HEK293 (cell line): ENCODE measurements at regions not wholly inside any gene's neighbourhood (a gene's known extent, or its start where the extent isn't known, plus 50 kb on each side); places are given as distances from the start of the nearest gene placed in this dataset.

ENCODE experiments used
- CTCF ChIA-PET: fragments of 350-600 bp; formaldehyde crosslinking; extraction: SDS; loops from one replicate; lab custom pipeline; 2021; ENCODE audit warnings: antibody characterized with exemption; lab: Yijun Ruan, JAX
- POLR2A ChIA-PET: fragments of 300-600 bp; formaldehyde crosslinking; extraction: SDS; loops from one replicate; lab custom pipeline; 2020; ENCODE audit warnings: antibody characterized with exemption, inconsistent platforms; lab: Yijun Ruan, JAX
- H3K27ac ChIP-seq: fragments of 200-500 bp; sonication (Bioruptor generic); 2 replicates; pipeline ENCODE4 v1.5.1; 2014; ENCODE audit warnings: low read depth, low read length, control low read depth, inconsistent platforms; ENCODE audit errors: extremely low read depth
- H3K36me3 ChIP-seq, 2 experiments: fragments of 200-500 bp in 1 of 2; sonication (Bioruptor generic) in 1 of 2; 1 replicate in 1 of 2; 2 replicates in 1 of 2; pipeline ENCODE4 v1.5.1; 2014 to 2017; ENCODE audit warnings: inconsistent platforms in 2 of 2, low read length in 2 of 2; ENCODE audit not compliant: control insufficient read depth in 2 of 2, insufficient read depth in 1 of 2
- H3K4me1 ChIP-seq: fragments of 200-500 bp; sonication (Bioruptor generic); 2 replicates; pipeline ENCODE4 v1.5.1; 2014; ENCODE audit warnings: mild to moderate bottlenecking, low read length, inconsistent platforms; ENCODE audit not compliant: control insufficient read depth, insufficient read depth
- H3K4me3 ChIP-seq: 2 replicates; pipeline ENCODE4 v1.5.1; 2011; ENCODE audit warnings: low read depth, mild to moderate bottlenecking, control low read depth, low read length, moderate library complexity
- H3K9me3 ChIP-seq: fragments of 200-500 bp; sonication (Bioruptor generic); 2 replicates; pipeline ENCODE4 v1.5.1; 2014; ENCODE audit warnings: low read depth, low read length, inconsistent platforms; ENCODE audit not compliant: control insufficient read depth, insufficient read depth
- OSR2 ChIP-seq: fragments of 450-650 bp; formaldehyde crosslinking; IDR thresholded peaks from 2 replicates; pipeline ENCODE4 v1.5.1; 2016; ENCODE audit warnings: missing biosample characterization, missing genetic modification characterization
- SETDB1 ChIP-seq: IDR thresholded peaks from one replicate; pipeline ENCODE4 v1.6.1; 2017; ENCODE audit warnings: mild to moderate bottlenecking, low read length, moderate library complexity, mixed read lengths; ENCODE audit not compliant: insufficient read length
- ZFP41 ChIP-seq: fragments of 450-650 bp; formaldehyde crosslinking; IDR thresholded peaks from 2 replicates; pipeline ENCODE4 v1.5.1; 2016; ENCODE audit warnings: missing biosample characterization, missing genetic modification characterization, borderline replicate concordance
- ZNF202 ChIP-seq: fragments of 450-650 bp; formaldehyde crosslinking; IDR thresholded peaks from 2 replicates; pipeline ENCODE4 v1.5.1; 2016; ENCODE audit warnings: missing biosample characterization, missing genetic modification characterization, borderline replicate concordance
- ZNF223 ChIP-seq: fragments of 450-650 bp; formaldehyde crosslinking; IDR thresholded peaks from 2 replicates; pipeline ENCODE4 v1.5.1; 2016; ENCODE audit warnings: missing biosample characterization, missing genetic modification characterization
- ZNF302 ChIP-seq: fragments of 450-650 bp; formaldehyde crosslinking; IDR thresholded peaks from 2 replicates; pipeline ENCODE4 v1.5.1; 2016; ENCODE audit warnings: missing biosample characterization, missing genetic modification characterization, low read depth
- ZNF311 ChIP-seq: fragments of 450-650 bp; formaldehyde crosslinking; IDR thresholded peaks from 2 replicates; pipeline ENCODE4 v1.5.1; 2017; ENCODE audit warnings: missing biosample characterization, missing genetic modification characterization, borderline replicate concordance
- ZNF37A ChIP-seq: fragments of 450-650 bp; IDR thresholded peaks from 2 replicates; pipeline ENCODE4 v1.5.1; 2018; ENCODE audit warnings: missing biosample characterization, missing genetic modification characterization
- ZNF404 ChIP-seq: fragments of 450-650 bp; formaldehyde crosslinking; IDR thresholded peaks from 2 replicates; pipeline ENCODE4 v1.5.1; 2017; ENCODE audit warnings: missing biosample characterization, missing genetic modification characterization
- ZNF510 ChIP-seq: fragments of 450-650 bp; formaldehyde crosslinking; IDR thresholded peaks from 2 replicates; pipeline ENCODE4 v1.5.1; 2018; ENCODE audit warnings: mild to moderate bottlenecking, missing genetic modification characterization, missing biosample characterization; ENCODE audit not compliant: insufficient replicate concordance
- ZNF521 ChIP-seq: fragments of 450-650 bp; formaldehyde crosslinking; IDR thresholded peaks from 2 replicates; pipeline ENCODE4 v1.5.1; 2017; ENCODE audit warnings: missing biosample characterization, mild to moderate bottlenecking, missing genetic modification characterization
- ZNF791 ChIP-seq: fragments of 450-650 bp; formaldehyde crosslinking; IDR thresholded peaks from 2 replicates; pipeline ENCODE4 v1.5.1; 2016; ENCODE audit warnings: missing biosample characterization, missing genetic modification characterization
- ZNF792 ChIP-seq: fragments of 450-650 bp; formaldehyde crosslinking; IDR thresholded peaks from 2 replicates; pipeline ENCODE4 v1.5.1; 2016; ENCODE audit warnings: missing biosample characterization, missing genetic modification characterization
- TF ChIP-seq, protein P1 (sequence below): fragments of 450-650 bp; formaldehyde crosslinking; IDR thresholded peaks from 2 replicates; pipeline ENCODE4 v1.5.1; 2016; ENCODE audit warnings: missing biosample characterization, missing genetic modification characterization
- TF ChIP-seq, protein P2 (sequence below): fragments of 450-650 bp; formaldehyde crosslinking; IDR thresholded peaks from 2 replicates; pipeline ENCODE4 v1.5.1; 2016; ENCODE audit warnings: missing biosample characterization, missing genetic modification characterization
- TF ChIP-seq, protein P3 (sequence below): fragments of 450-650 bp; formaldehyde crosslinking; IDR thresholded peaks from 2 replicates; pipeline ENCODE4 v1.5.1; 2016; ENCODE audit warnings: missing biosample characterization, missing genetic modification characterization
- TF ChIP-seq, protein P4 (sequence below): fragments of 450-650 bp; formaldehyde crosslinking; IDR thresholded peaks from 2 replicates; pipeline ENCODE4 v1.5.1; 2016; ENCODE audit warnings: missing biosample characterization, missing genetic modification characterization
- TF ChIP-seq, protein P5 (sequence below): fragments of 450-650 bp; formaldehyde crosslinking; IDR thresholded peaks from 2 replicates; pipeline ENCODE4 v1.5.1; 2016; ENCODE audit warnings: missing biosample characterization, missing genetic modification characterization

DNA sequence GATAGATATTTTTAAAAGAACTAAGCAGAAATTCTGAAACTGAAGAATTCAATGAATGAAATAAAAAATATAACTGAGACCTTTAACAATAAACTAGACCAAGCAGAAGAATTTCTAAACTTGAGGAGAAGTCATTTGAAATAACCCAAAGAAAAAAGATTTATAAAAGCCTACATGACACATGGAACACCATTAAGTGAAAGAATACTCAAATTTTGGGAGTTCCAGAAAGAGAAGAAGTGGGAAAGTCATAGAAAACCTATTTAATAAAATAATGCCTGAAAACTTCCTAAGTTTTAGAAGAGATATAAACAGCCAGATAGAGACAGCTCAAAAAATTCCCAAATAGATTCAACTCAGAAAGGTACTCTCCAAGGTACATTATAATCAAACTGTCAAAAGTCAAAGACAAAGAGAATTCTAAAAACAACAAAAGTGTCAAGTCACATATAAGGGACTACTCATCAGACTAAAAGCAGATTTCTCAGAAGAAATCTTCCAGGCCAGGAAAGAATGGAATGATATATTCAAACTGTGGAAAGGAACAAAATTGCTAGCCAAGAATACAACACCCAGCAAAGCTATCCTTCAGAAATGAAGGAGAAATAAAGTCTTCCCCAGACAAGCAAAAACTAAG lies 72.9 kb upstream of the GNAZ start:
- H3K9me3 ChIP-seq, result no peaks in the 10 kb centered on the region
- POLR2A ChIA-PET, result no interaction called here
- TF ChIP-seq, protein P1, sequence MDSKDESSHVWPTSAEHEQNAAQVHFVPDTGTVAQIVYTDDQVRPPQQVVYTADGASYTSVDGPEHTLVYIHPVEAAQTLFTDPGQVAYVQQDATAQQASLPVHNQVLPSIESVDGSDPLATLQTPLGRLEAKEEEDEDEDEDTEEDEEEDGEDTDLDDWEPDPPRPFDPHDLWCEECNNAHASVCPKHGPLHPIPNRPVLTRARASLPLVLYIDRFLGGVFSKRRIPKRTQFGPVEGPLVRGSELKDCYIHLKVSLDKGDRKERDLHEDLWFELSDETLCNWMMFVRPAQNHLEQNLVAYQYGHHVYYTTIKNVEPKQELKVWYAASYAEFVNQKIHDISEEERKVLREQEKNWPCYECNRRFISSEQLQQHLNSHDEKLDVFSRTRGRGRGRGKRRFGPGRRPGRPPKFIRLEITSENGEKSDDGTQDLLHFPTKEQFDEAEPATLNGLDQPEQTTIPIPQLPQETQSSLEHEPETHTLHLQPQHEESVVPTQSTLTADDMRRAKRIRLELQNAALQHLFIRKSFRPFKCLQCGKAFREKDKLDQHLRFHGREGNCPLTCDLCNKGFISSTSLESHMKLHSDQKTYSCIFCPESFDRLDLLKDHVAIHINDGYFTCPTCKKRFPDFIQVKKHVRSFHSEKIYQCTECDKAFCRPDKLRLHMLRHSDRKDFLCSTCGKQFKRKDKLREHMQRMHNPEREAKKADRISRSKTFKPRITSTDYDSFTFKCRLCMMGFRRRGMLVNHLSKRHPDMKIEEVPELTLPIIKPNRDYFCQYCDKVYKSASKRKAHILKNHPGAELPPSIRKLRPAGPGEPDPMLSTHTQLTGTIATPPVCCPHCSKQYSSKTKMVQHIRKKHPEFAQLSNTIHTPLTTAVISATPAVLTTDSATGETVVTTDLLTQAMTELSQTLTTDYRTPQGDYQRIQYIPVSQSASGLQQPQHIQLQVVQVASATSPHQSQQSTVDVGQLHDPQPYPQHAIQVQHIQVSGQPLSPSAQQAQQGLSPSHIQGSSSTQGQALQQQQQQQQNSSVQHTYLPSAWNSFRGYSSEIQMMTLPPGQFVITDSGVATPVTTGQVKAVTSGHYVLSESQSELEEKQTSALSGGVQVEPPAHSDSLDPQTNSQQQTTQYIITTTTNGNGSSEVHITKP (tag by site-specific recombination), result no peak
- no peak for TF ChIP-seq ZFP41 (tag by site-specific recombination)
- TF ChIP-seq SETDB1, result peak; percentile 88
- no peak for TF ChIP-seq ZNF404 (tag by site-specific recombination)
- no peak for TF ChIP-seq ZNF37A (tag by site-specific recombination)
- TF ChIP-seq, protein P2, sequence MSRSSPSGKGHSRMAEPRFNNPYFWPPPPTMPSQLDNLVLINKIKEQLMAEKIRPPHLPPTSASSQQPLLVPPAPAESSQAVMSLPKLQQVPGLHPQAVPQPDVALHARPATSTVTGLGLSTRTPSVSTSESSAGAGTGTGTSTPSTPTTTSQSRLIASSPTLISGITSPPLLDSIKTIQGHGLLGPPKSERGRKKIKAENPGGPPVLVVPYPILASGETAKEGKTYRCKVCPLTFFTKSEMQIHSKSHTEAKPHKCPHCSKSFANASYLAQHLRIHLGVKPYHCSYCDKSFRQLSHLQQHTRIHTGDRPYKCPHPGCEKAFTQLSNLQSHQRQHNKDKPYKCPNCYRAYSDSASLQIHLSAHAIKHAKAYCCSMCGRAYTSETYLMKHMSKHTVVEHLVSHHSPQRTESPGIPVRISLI (tag by site-specific recombination), result no peak
- TF ChIP-seq, protein P3, sequence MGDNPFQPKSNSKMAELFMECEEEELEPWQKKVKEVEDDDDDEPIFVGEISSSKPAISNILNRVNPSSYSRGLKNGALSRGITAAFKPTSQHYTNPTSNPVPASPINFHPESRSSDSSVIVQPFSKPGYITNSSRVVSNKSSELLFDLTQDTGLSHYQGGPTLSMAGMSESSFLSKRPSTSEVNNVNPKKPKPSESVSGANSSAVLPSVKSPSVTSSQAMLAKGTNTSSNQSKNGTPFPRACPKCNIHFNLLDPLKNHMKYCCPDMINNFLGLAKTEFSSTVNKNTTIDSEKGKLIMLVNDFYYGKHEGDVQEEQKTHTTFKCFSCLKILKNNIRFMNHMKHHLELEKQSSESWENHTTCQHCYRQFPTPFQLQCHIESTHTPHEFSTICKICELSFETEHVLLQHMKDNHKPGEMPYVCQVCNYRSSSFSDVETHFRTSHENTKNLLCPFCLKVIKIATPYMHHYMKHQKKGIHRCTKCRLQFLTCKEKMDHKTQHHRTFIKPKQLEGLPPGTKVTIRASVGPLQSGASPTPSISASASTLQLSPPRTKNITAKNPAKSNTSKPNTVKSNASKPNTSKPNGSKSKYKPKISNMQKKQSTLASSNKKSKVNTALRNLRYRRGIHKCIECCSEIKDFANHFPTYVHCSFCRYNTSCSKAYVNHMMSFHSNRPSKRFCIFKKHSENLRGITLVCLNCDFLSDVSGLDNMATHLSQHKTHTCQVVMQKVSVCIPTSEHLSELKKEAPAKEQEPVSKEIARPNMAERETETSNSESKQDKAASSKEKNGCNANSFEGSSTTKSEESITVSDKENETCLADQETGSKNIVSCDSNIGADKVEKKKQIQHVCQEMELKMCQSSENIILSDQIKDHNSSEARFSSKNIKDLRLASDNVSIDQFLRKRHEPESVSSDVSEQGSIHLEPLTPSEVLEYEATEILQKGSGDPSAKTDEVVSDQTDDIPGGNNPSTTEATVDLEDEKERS (tag by site-specific recombination), result no peak
- TF ChIP-seq ZNF791 (tag by site-specific recombination), result peak; percentile 94
- TF ChIP-seq ZNF311 (tag by site-specific recombination), result no peak
- TF ChIP-seq ZNF792, result no peak
- no peak for TF ChIP-seq OSR2 (tag by site-specific recombination)
- TF ChIP-seq, protein P4, sequence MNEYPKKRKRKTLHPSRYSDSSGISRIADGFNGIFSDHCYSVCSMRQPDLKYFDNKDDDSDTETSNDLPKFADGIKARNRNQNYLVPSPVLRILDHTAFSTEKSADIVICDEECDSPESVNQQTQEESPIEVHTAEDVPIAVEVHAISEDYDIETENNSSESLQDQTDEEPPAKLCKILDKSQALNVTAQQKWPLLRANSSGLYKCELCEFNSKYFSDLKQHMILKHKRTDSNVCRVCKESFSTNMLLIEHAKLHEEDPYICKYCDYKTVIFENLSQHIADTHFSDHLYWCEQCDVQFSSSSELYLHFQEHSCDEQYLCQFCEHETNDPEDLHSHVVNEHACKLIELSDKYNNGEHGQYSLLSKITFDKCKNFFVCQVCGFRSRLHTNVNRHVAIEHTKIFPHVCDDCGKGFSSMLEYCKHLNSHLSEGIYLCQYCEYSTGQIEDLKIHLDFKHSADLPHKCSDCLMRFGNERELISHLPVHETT, result no peak
- TF ChIP-seq ZNF223, result no peak
- TF ChIP-seq, protein P5, sequence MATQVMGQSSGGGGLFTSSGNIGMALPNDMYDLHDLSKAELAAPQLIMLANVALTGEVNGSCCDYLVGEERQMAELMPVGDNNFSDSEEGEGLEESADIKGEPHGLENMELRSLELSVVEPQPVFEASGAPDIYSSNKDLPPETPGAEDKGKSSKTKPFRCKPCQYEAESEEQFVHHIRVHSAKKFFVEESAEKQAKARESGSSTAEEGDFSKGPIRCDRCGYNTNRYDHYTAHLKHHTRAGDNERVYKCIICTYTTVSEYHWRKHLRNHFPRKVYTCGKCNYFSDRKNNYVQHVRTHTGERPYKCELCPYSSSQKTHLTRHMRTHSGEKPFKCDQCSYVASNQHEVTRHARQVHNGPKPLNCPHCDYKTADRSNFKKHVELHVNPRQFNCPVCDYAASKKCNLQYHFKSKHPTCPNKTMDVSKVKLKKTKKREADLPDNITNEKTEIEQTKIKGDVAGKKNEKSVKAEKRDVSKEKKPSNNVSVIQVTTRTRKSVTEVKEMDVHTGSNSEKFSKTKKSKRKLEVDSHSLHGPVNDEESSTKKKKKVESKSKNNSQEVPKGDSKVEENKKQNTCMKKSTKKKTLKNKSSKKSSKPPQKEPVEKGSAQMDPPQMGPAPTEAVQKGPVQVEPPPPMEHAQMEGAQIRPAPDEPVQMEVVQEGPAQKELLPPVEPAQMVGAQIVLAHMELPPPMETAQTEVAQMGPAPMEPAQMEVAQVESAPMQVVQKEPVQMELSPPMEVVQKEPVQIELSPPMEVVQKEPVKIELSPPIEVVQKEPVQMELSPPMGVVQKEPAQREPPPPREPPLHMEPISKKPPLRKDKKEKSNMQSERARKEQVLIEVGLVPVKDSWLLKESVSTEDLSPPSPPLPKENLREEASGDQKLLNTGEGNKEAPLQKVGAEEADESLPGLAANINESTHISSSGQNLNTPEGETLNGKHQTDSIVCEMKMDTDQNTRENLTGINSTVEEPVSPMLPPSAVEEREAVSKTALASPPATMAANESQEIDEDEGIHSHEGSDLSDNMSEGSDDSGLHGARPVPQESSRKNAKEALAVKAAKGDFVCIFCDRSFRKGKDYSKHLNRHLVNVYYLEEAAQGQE (tag by site-specific recombination), result 0 out of 2 replicates have a peak, but pooled peaks have one; percentile 34
- TF ChIP-seq ZNF510 (tag by site-specific recombination), result no peak
- no peak for TF ChIP-seq ZNF302
- no peak for TF ChIP-seq ZNF521
- no peak for TF ChIP-seq ZNF202 (tag by site-specific recombination)
- TF ChIP-seq, all 188 proteins: peak for 3
- CTCF ChIA-PET, result interaction anchor here (0.7 to 1.2 kb wide), 6 partner anchors 10 to 789 kb away, joined by 3 to 5 read pairs (median 4); no protein-coding TSS in a partner anchor
- Histone ChIP-seq H3K4me1 (no peaks in the 10 kb centered on the region), H3K4me3 (no peak overlapping the region), H3K27ac (no peak overlapping the region), H3K36me3 (no peaks in the 10 kb centered on the region)
